Osteoblast (primary cell): ENCODE measurements at regions not wholly inside any gene's neighbourhood (a gene's known extent, or its start where the extent isn't known, plus 50 kb on each side); places are given as distances from the start of the nearest gene placed in this dataset.

Experiments used
- DNase-seq: peaks from one replicate; pipeline ENCODE4 v3.0.0; 2011; ENCODE audit warnings: low spot score, mixed read lengths; ENCODE audit not compliant: insufficient read length; ENCODE audit errors: missing footprints
- H2AFZ ChIP-seq: 2 replicates; pipeline ENCODE4 v1.6.0; 2011; ENCODE audit warnings: mild to moderate bottlenecking, low read length
- H3K27ac ChIP-seq: 2 replicates; pipeline ENCODE4 v1.5.1; 2011; ENCODE audit warnings: mild to moderate bottlenecking, low read depth, low read length, moderate library complexity
- H3K27me3 ChIP-seq: 2 replicates; pipeline ENCODE4 v1.6.0; 2012; ENCODE audit warnings: mild to moderate bottlenecking, control low read depth, inconsistent platforms, low read length, moderate library complexity; ENCODE audit not compliant: insufficient read depth
- H3K36me3 ChIP-seq: 2 replicates; pipeline ENCODE4 v1.5.1; 2011; ENCODE audit warnings: mild to moderate bottlenecking, low read length, control low read depth, moderate library complexity; ENCODE audit not compliant: insufficient read depth
- H3K4me1 ChIP-seq: 2 replicates; pipeline ENCODE4 v1.5.1; 2011; ENCODE audit warnings: mild to moderate bottlenecking, low read length, control low read depth, moderate library complexity; ENCODE audit not compliant: insufficient read depth
- H3K4me2 ChIP-seq: 2 replicates; pipeline ENCODE4 v1.6.0; 2011; ENCODE audit warnings: mild to moderate bottlenecking, low read length; ENCODE audit not compliant: insufficient read depth
- H3K4me3 ChIP-seq: fragments of 200-600 bp; sonication (generic); 3 replicates; pipeline ENCODE4 v1.5.1; 2012; ENCODE audit warnings: mild to moderate bottlenecking, low read length, inconsistent platforms; ENCODE audit not compliant: insufficient read depth
- H3K79me2 ChIP-seq: 2 replicates; pipeline ENCODE4 v1.6.0; 2012; ENCODE audit warnings: mild to moderate bottlenecking, low read length, control low read depth, inconsistent platforms; ENCODE audit not compliant: insufficient read depth
- H3K9me3 ChIP-seq: 2 replicates; pipeline ENCODE4 v1.5.1; 2011; ENCODE audit warnings: low read depth, low read length, control low read depth
- H4K20me1 ChIP-seq: 2 replicates; pipeline ENCODE4 v1.6.0; 2012; ENCODE audit warnings: mild to moderate bottlenecking, low read length, control low read depth; ENCODE audit not compliant: insufficient read depth
- TF ChIP-seq, protein P1 (sequence below): IDR thresholded peaks from 2 replicates; pipeline ENCODE4 v1.5.1; 2011; ENCODE audit warnings: mild to moderate bottlenecking, low read depth, low read length, moderate library complexity; ENCODE audit errors: extremely low read depth

DNA sequence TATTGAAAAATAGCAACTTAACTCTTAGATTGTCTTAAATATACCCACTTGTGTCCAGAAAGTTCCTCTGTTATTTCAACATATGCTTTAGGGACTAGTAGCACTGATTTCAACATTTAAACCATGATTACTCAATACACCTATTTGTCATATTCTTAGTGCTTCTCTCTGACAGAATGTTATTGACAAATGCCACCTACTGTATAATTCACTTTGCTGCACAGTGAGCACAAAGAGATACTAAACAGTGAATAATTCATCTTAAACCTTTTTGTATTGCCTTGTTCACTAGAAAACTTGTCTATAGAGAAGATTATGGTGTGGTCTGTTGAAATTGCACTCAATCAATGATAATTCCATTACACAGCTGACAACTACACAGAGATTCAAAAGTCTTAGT, 692.6 kb downstream of the PCDH17 start:
- no peak overlapping the region for H2AFZ ChIP-seq
- H3K36me3 ChIP-seq, result no peaks in the 10 kb centered on the region
- no peaks in the 10 kb centered on the region for H3K9me3 ChIP-seq
- no peaks in the 10 kb centered on the region for H3K4me1 ChIP-seq
- H3K4me3 ChIP-seq, result no peak overlapping the region
- H3K79me2 ChIP-seq, result no peaks in the 10 kb centered on the region
- TF ChIP-seq, protein P1, sequence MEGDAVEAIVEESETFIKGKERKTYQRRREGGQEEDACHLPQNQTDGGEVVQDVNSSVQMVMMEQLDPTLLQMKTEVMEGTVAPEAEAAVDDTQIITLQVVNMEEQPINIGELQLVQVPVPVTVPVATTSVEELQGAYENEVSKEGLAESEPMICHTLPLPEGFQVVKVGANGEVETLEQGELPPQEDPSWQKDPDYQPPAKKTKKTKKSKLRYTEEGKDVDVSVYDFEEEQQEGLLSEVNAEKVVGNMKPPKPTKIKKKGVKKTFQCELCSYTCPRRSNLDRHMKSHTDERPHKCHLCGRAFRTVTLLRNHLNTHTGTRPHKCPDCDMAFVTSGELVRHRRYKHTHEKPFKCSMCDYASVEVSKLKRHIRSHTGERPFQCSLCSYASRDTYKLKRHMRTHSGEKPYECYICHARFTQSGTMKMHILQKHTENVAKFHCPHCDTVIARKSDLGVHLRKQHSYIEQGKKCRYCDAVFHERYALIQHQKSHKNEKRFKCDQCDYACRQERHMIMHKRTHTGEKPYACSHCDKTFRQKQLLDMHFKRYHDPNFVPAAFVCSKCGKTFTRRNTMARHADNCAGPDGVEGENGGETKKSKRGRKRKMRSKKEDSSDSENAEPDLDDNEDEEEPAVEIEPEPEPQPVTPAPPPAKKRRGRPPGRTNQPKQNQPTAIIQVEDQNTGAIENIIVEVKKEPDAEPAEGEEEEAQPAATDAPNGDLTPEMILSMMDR, result no peak
- H3K4me2 ChIP-seq, result no peak overlapping the region
- no peaks in the 10 kb centered on the region for H3K27me3 ChIP-seq
- DNase-seq, result no peak
- no peak overlapping the region for H3K27ac ChIP-seq
- no peaks in the 10 kb centered on the region for H4K20me1 ChIP-seq

DNA sequence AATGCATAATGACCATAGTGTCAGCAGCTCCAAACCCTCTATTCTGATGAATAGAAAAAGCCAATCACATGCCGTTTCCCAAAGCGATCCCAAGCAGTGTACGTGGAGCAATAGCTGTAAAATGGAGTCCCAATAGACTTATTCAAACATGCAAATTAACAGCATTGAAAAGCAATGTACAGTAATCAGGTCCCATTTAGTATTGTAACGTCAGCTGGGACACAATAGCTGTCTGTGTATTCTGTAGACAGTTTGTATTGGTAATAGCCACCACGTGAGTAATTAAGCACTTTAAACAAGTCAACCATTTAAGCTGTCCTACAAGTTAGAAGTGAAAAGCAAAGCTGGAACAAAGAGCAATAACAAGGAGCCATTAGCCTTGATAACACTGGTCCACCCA, 698.2 kb downstream of the PCDH17 start:
- no peaks in the 10 kb centered on the region for H3K79me2 ChIP-seq
- DNase-seq, result peak; percentile 72
- no peaks in the 10 kb centered on the region for H3K4me1 ChIP-seq
- H3K36me3 ChIP-seq, result no peaks in the 10 kb centered on the region
- TF ChIP-seq, protein P1, result no peak
- no peaks in the 10 kb centered on the region for H3K27me3 ChIP-seq
- H3K4me2 ChIP-seq, result no peak overlapping the region
- H3K9me3 ChIP-seq, result peaks cover 2% of the 10 kb centered on the region
- no peaks in the 10 kb centered on the region for H4K20me1 ChIP-seq
- no peak overlapping the region for H3K4me3 ChIP-seq
- H2AFZ ChIP-seq, result no peak overlapping the region
- no peak overlapping the region for H3K27ac ChIP-seq

GRCh38 chr13:58340895-58341294, 709.4 kb downstream of the PCDH17 start:
- no peaks in the 10 kb centered on the region for H3K27me3 ChIP-seq
- no peaks in the 10 kb centered on the region for H3K9me3 ChIP-seq
- TF ChIP-seq, protein P1, result no peak
- no peaks in the 10 kb centered on the region for H3K79me2 ChIP-seq
- no peak overlapping the region for H3K4me2 ChIP-seq
- no peak for DNase-seq
- no peaks in the 10 kb centered on the region for H4K20me1 ChIP-seq
- no peak overlapping the region for H3K27ac ChIP-seq
- no peak overlapping the region for H3K4me3 ChIP-seq
- H2AFZ ChIP-seq, result no peak overlapping the region
- H3K36me3 ChIP-seq, result no peaks in the 10 kb centered on the region
- no peaks in the 10 kb centered on the region for H3K4me1 ChIP-seq

GRCh38 chr13:58341318-58341717, 709.8 kb downstream of the PCDH17 start:
- H3K4me3 ChIP-seq, result no peak overlapping the region
- no peak overlapping the region for H3K4me2 ChIP-seq
- H3K36me3 ChIP-seq, result no peaks in the 10 kb centered on the region
- H4K20me1 ChIP-seq, result no peaks in the 10 kb centered on the region
- H3K9me3 ChIP-seq, result no peaks in the 10 kb centered on the region
- no peak overlapping the region for H3K27ac ChIP-seq
- H3K4me1 ChIP-seq, result no peaks in the 10 kb centered on the region
- TF ChIP-seq, protein P1, result no peak
- no peaks in the 10 kb centered on the region for H3K79me2 ChIP-seq
- no peak overlapping the region for H2AFZ ChIP-seq
- no peaks in the 10 kb centered on the region for H3K27me3 ChIP-seq
- DNase-seq, result no peak
